ENCODE measurements at regions not wholly inside any gene's neighbourhood (a gene's known extent, or its start where the extent isn't known, plus 50 kb on each side); places are given as distances from the start of the nearest gene placed in this dataset.

DNA sequence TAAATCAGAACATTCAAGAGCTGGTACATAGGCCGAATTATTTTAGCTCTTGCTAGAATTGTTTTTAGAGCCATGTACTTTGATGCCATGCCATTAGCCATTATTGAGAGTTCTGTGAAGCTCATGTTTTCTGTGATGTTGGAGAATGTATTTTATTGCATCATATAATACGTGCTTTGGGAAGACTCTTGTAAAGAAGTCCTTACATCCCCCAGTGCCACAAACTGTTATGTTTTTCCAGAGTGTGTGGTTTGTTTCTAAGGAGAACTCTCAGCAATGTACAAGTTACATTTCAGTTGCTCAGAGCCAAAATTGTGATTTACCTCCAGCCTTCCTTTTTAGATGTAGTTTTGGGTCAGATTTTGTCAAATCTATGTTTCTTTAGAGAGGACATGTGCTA is 148.6 kb downstream of the HAUS1 start:
- 92% methylated on average over 2 of the region's 2 CpGs for WGBS
- no peak for DNase-seq
- intact Hi-C loops (cut with DNase I), result no loop called here

DNA sequence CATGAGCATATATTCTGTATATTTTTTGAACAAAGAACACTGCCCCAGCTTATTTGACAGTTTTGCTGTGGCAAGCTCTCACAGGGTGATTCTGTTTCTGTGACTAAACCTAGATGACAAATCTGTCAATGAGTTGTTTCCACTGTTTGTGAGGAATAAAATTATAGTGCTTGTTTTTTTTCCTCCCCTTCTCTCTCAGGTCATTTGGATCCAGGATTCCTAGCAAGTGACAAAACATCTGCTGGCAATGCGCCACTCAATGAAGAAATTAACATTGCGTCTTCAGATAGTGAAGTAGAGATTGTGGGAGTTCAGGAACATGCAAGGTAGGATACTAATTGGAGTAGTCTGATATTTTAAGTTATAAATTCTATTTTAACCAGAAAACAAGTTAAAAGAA is 149.3 kb downstream of the HAUS1 start:
- H3K27me3 ChIP-seq (ENCODE audit: control insufficient read depth, insufficient read depth), result no peaks in the 10 kb centered on the region
- ATAC-seq (no peak), DNase-seq (no peak)
- no peaks in the 10 kb centered on the region for H3K9me3 ChIP-seq (ENCODE audit: control insufficient read depth, low read length)
- intact Hi-C loops (cut with DNase I), result no loop called here
- 56% methylated on average over 2 of the region's 2 CpGs for WGBS
- no peak overlapping the region for H3K4me3 ChIP-seq (ENCODE audit: low read length)
- H3K4me1 ChIP-seq (ENCODE audit: control insufficient read depth, insufficient read depth, low read length), result peaks cover 4% of the 10 kb centered on the region
- no peak overlapping the region for H3K27ac ChIP-seq (ENCODE audit: low read length)

More for the DNA sequence above, 148.6 kb downstream of the HAUS1 start:
- H3K4me1 ChIP-seq (ENCODE audit: control insufficient read depth, insufficient read depth, low read length), result peaks cover 4% of the 10 kb centered on the region
- H3K27me3 ChIP-seq (ENCODE audit: control insufficient read depth, insufficient read depth), result no peaks in the 10 kb centered on the region
- H3K9me3 ChIP-seq (ENCODE audit: control insufficient read depth, low read length), result no peaks in the 10 kb centered on the region
- ATAC-seq, result no peak
- no peak overlapping the region for H3K27ac ChIP-seq (ENCODE audit: low read length)
- no peak overlapping the region for H3K4me3 ChIP-seq (ENCODE audit: low read length)

DNA sequence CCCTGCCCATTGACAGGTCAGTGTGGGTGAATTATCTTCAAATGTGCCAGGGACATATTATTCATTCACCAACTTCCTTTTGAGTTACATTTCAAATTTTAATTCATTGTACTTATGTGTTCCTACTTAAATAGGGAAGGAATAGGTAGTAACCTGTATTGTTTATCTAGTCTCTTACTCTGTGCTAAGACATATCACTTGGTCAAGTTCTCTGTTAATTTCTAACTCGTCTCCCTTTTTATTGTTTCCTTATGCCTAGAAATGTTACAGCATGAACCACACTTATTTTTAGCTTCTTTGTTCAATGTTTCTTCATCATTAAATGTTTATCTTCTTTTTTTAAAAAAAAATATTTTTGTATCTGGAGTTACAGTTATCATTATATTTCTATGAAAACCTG is 151.9 kb downstream of the HAUS1 start:
- no peak overlapping the region for H3K27ac ChIP-seq (ENCODE audit: low read length)
- H3K4me3 ChIP-seq (ENCODE audit: low read length), result no peak overlapping the region
- no peak for ATAC-seq
- intact Hi-C loops (cut with DNase I), result no loop called here
- no peaks in the 10 kb centered on the region for H3K9me3 ChIP-seq (ENCODE audit: control insufficient read depth, low read length)
- no peak for DNase-seq
- WGBS, result 78% methylated on average over 1 of the region's 1 CpG
- no peaks in the 10 kb centered on the region for H3K27me3 ChIP-seq (ENCODE audit: control insufficient read depth, insufficient read depth)
- H3K4me1 ChIP-seq (ENCODE audit: control insufficient read depth, insufficient read depth, low read length), result no peaks in the 10 kb centered on the region

DNA sequence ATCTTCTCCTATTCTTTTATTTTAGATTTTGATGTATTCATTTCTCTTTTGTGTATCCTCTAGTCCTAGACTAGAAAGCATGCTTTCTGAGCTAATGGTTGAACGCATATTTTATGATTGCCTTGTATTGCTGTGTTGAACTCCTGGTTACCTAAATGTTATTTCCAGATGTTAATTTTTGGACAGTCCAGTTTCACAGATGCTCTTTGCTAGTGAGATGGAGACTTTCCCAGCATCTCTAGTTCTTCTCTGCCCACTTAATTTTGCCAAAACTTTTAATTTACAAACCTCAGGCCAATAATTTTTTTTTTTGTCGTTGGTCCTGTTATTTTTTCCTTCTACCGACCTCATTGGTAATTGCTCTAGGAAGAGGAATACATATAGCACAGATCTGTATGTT is 153.2 kb downstream of the HAUS1 start:
- WGBS, result 62% methylated on average over 3 of the region's 3 CpGs
- no peaks in the 10 kb centered on the region for H3K27me3 ChIP-seq (ENCODE audit: control insufficient read depth, insufficient read depth)
- H3K9me3 ChIP-seq (ENCODE audit: control insufficient read depth, low read length), result no peaks in the 10 kb centered on the region
- H3K4me1 ChIP-seq (ENCODE audit: control insufficient read depth, insufficient read depth, low read length), result peaks cover 6% of the 10 kb centered on the region
- H3K4me3 ChIP-seq (ENCODE audit: low read length), result no peak overlapping the region
- H3K27ac ChIP-seq (ENCODE audit: low read length), result no peak overlapping the region
- intact Hi-C loops (cut with DNase I), result no loop called here
- DNase-seq, result no peak
- ATAC-seq, result no peak

DNA sequence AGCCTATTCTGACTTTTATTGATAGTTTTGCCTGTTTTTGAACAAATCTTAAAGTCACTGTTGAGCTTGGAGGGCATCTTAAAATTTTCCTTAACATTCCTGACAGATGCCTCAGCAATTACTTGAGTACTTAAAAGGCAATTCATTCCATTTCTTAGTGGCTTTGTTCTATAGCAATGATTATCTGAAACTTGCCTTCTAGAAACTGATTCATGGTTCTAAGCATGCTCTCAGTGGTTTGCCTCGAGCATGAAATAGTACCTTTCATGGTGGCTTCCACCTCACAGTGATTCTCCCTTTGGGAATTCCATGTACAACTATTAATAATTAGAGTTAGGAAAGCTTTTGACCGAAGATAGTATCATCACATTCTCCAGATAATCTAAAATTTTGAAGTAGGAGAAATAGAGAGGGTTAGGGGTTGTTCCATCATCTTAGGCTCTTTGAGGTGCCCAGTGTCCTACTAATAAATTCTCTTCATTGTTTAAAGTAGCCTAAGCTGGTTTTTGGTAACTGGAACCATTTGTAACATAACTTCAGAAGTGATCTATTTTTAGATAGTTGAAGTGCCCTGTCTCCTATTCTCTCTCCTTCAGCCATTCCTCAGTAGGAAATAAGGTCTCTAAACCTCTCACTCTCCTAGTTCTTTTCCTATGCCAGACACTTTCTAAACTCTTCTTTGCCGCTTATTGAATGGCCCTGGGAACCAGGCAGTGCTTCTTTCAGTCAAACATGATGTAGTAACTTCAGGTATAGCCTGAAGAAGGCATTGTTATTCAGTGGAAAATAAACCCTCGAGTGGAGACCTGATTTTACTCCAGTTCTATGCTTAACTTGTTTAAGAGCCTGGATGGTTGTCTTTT is 156.1 kb downstream of the HAUS1 start:
- Histone ChIP-seq H3K27ac (ENCODE audit: low read length) (peak overlapping the region; percentile 51), H3K4me1 (ENCODE audit: control insufficient read depth, insufficient read depth, low read length) (peaks cover 8% of the 10 kb centered on the region), H3K9me3 (ENCODE audit: control insufficient read depth, low read length) (no peaks in the 10 kb centered on the region), H3K4me3 (ENCODE audit: low read length) (no peak overlapping the region), H3K27me3 (ENCODE audit: control insufficient read depth, insufficient read depth) (no peaks in the 10 kb centered on the region)
- ATAC-seq (peak in 1 of 2 donors; percentile 42), DNase-seq (no peak)
- intact Hi-C loops (cut with DNase I), result loop anchor here in 2 of 4 donors (10.0 kb wide), 2 partner anchors 45 to 85 kb away; a partner anchor contains a TSS
- WGBS, result 70% methylated on average over 4 of the region's 4 CpGs

DNA sequence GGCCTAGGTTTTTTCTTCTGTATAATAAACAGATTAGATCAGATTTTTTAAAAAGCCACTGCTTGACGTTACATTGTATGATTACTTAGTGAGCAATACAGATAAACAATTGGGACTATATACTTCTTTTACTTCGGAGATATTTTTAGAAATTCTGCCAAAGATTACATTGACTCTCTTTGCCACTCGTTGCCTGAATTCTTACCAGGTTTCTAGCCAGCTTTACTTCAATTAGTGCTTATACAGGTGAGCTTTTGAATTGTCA is 156.6 kb downstream of the HAUS1 start:
- peaks cover 8% of the 10 kb centered on the region for H3K4me1 ChIP-seq (ENCODE audit: control insufficient read depth, insufficient read depth, low read length)
- H3K27ac ChIP-seq (ENCODE audit: low read length), result no peak overlapping the region
- no peak for ATAC-seq
- intact Hi-C loops (cut with DNase I), result loop anchor here in 2 of 4 donors (10.0 kb wide), 2 partner anchors 46 to 86 kb away; a partner anchor contains a TSS
- DNase-seq, result no peak
- H3K4me3 ChIP-seq (ENCODE audit: low read length), result no peak overlapping the region
- no peaks in the 10 kb centered on the region for H3K27me3 ChIP-seq (ENCODE audit: control insufficient read depth, insufficient read depth)
- H3K9me3 ChIP-seq (ENCODE audit: control insufficient read depth, low read length), result no peaks in the 10 kb centered on the region
- 61% methylated on average over 3 of the region's 3 CpGs for WGBS

DNA sequence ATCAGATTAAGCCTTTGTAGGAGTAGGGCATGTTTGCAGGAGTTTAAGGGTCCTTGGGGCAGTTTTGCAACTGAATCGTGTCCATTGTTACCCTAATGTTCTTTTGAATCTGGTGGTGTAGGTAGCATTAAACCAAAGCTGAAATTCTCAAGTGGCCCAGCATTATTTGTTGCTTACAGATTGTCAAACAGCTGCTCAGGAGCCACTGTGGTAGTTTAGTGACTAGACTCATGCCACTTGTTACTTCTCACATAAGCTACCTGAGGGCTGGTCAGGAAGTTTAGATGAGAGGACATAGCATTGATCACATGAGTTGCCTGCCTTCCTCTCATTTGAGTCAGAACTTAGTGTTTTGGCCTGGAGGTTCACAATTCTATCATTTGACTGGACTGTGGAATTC is 157.6 kb downstream of the HAUS1 start:
- 84% methylated on average over 1 of the region's 1 CpG for WGBS
- peaks cover 8% of the 10 kb centered on the region for H3K4me1 ChIP-seq (ENCODE audit: control insufficient read depth, insufficient read depth, low read length)

DNA sequence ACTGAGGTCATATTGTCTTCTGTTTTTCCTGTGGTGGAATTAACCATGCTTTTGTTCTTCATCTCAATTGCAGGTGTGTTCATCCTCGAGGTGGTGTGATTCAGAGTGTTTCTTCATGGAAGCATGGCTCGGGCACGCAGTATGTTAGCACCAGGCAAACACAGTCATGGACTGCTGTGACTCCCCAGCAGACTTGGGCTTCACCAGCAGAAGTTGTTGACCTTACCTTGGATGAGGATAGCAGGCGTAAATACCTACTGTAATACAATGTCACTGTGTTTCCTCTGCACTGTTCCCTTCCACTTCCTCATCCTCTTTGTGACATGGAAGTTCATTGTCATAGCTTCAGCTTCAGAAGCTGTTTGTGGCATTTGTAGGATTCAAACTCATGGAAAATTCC is 158.7 kb downstream of the HAUS1 start:
- H3K4me1 ChIP-seq (ENCODE audit: control insufficient read depth, insufficient read depth, low read length), result peaks cover 8% of the 10 kb centered on the region
- DNase-seq, result no peak

More for the DNA sequence above, 157.6 kb downstream of the HAUS1 start:
- DNase-seq, result no peak
- intact Hi-C loops (cut with DNase I), result loop anchor here in 2 of 4 donors (10.0 kb wide), 2 partner anchors 47 to 87 kb away; a partner anchor contains a TSS
- Histone ChIP-seq H3K9me3 (ENCODE audit: control insufficient read depth, low read length) (no peaks in the 10 kb centered on the region), H3K27ac (ENCODE audit: low read length) (peak overlapping the region; percentile 17), H3K4me3 (ENCODE audit: low read length) (no peak overlapping the region), H3K27me3 (ENCODE audit: control insufficient read depth, insufficient read depth) (no peaks in the 10 kb centered on the region)
- ATAC-seq, result no peak

DNA sequence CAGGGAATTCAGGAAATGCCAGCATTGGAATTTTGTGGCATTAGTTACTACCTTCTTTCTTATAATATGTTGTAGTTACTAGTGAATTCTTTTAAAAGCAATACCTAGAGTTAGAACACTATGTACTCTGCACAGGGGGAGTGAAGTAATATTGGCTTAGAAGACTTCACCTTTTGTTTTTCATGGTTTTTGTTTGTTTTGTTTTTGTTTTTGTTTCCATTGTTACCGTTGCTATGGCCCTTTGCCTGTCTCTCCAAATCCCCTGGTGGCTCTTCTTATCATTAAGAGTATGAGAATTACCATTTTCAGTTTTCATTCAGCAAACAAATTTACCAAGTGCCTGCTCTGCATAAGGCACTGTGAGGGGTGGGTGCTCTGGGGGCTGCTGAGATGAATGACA is 160.1 kb downstream of the HAUS1 start:
- peak; percentile 27 to 36 for ATAC-seq
- intact Hi-C loops (cut with DNase I), result loop anchor here in 2 of 4 donors (10.0 kb wide), 2 partner anchors 49 to 89 kb away; a partner anchor contains a TSS
- 27% methylated on average over 1 of the region's 1 CpG for WGBS
- H3K27me3 ChIP-seq (ENCODE audit: control insufficient read depth, insufficient read depth), result no peaks in the 10 kb centered on the region
- no peak for DNase-seq
- no peaks in the 10 kb centered on the region for H3K9me3 ChIP-seq (ENCODE audit: control insufficient read depth, low read length)
- peaks cover 8% of the 10 kb centered on the region for H3K4me1 ChIP-seq (ENCODE audit: control insufficient read depth, insufficient read depth, low read length)
- no peak overlapping the region for H3K27ac ChIP-seq (ENCODE audit: low read length)
- H3K4me3 ChIP-seq (ENCODE audit: low read length), result no peak overlapping the region

More for the DNA sequence above, 158.7 kb downstream of the HAUS1 start:
- no peak overlapping the region for H3K27ac ChIP-seq (ENCODE audit: low read length)
- H3K4me3 ChIP-seq (ENCODE audit: low read length), result no peak overlapping the region
- 84% methylated on average over 4 of the region's 4 CpGs for WGBS
- intact Hi-C loops (cut with DNase I), result loop anchor here in 2 of 4 donors (10.0 kb wide), 2 partner anchors 48 to 88 kb away; a partner anchor contains a TSS
- ATAC-seq, result no peak
- H3K9me3 ChIP-seq (ENCODE audit: control insufficient read depth, low read length), result no peaks in the 10 kb centered on the region
- H3K27me3 ChIP-seq (ENCODE audit: control insufficient read depth, insufficient read depth), result no peaks in the 10 kb centered on the region

DNA sequence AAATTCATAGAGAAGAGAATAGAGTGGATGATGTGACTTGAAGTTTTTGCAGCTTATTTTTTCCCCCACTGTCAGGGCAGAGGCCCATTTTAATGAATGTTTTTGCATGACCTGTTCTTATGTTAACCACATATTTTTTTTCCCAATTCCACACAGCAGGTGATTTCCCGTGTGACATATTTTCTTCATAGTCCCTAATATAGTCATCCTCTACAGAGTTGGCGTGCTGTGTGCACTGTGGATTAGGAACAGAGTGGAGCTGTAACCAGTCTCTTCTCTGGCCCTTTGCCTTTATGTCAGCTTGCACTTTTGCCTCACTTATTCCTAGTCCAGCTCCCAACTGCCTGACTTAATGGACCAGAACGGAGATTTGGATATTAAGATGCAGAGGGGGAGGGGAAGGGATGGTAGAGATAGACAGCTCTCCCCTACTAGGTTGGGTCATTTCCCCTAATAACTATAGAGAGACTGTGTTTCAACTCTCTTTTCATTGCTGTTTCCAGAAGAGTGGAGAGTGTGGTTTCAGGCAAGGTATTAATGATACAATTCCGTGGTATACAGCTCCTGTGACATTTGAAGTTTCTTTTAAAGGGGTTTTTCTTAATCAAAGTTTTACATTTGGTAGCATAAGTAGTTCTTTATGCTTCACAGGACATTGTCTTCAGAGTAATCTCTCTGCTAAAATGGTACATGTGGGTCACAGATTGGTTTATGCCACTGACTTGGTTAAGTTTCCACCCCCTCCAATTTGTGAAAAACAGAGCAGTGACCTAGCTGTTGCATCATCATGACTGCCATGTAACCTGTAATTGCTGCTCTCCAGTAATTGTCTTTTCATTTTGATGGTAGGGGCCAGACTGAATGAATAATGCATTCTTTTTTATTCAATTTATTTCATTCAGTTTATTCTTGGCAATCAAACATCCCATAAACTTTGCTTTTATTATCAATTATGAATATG is 161.3 kb downstream of the HAUS1 start:
- ATAC-seq (no peak), DNase-seq (no peak)
- Histone ChIP-seq H3K27ac (ENCODE audit: low read length) (no peak overlapping the region), H3K4me3 (ENCODE audit: low read length) (no peak overlapping the region), H3K4me1 (ENCODE audit: control insufficient read depth, insufficient read depth, low read length) (peaks cover 8% of the 10 kb centered on the region), H3K27me3 (ENCODE audit: control insufficient read depth, insufficient read depth) (no peaks in the 10 kb centered on the region), H3K9me3 (ENCODE audit: control insufficient read depth, low read length) (no peaks in the 10 kb centered on the region)
- WGBS, result 86% methylated on average over 4 of the region's 4 CpGs
- intact Hi-C loops (cut with DNase I), result loop anchor here in 2 of 4 donors (10.0 kb wide), 2 partner anchors 51 to 91 kb away; a partner anchor contains a TSS

DNA sequence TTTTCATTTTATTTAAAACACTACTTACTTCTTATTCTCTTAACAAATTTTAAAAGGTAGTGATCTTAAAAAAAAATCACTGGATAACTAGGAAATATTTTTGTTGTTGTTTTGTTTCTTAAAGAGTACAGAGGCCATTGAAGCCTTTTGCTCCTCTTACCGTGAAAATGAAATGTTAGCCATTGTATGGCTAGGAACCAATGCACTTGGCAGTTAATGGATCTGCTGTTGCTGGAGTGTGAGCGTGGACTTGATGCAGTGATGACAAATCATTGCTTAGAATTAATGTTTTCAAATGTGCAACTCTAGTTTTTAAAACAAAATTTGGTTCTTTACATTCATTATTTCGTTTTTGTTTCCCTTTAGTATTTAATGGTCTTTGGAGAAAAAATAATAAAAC is 162.3 kb downstream of the HAUS1 start:
- intact Hi-C loops (cut with DNase I), result loop anchor here in 2 of 4 donors (10.0 kb wide), 2 partner anchors 52 to 92 kb away; a partner anchor contains a TSS
- 64% methylated on average over 3 of the region's 3 CpGs for WGBS
- Histone ChIP-seq H3K27me3 (ENCODE audit: control insufficient read depth, insufficient read depth) (no peaks in the 10 kb centered on the region), H3K27ac (ENCODE audit: low read length) (no peak overlapping the region), H3K4me1 (ENCODE audit: control insufficient read depth, insufficient read depth, low read length) (peaks cover 8% of the 10 kb centered on the region), H3K9me3 (ENCODE audit: control insufficient read depth, low read length) (no peaks in the 10 kb centered on the region), H3K4me3 (ENCODE audit: low read length) (no peak overlapping the region)
- DNase-seq, result no peak
- ATAC-seq, result no peak

Data from right cardiac atrium (tissue), 5 donors.